Spleen (tissue), 7 donors: ENCODE measurements at regions not wholly inside any gene's neighbourhood (a gene's known extent, or its start where the extent isn't known, plus 50 kb on each side); places are given as distances from the start of the nearest gene placed in this dataset.
"Not testable (repeated sequence)": the region's sequence is repeated elsewhere in the genome, so short reads cannot be mapped to it uniquely, and the experiment has no call there.

ENCODE experiments used
- POLR2A ChIP-seq, 3 donors: fragments of 450-650 bp; IDR thresholded peaks; one replicate each; pipeline ENCODE4 v1.5.1; 2017; ENCODE audit warnings: antibody characterized with exemption in 3 of 3, mild to moderate bottlenecking in 1 of 3
- TF ChIP-seq, protein P1 (sequence below), 11 experiments: fragments of 200-600 bp in 7 of 11; fragments of 450-650 bp in 4 of 11; sonication (generic) in 4 of 11; IDR thresholded peaks in 8 of 11; conservative IDR thresholded peaks in 3 of 11; 1 replicate in 7 of 11; 2 replicates in 4 of 11; pipeline versions ENCODE4 v1.4.0 to v1.8.0; 2016 to 2021; ENCODE audit warnings: antibody characterized with exemption in 11 of 11, inconsistent platforms in 4 of 11, mild to moderate bottlenecking in 1 of 11
- donor health status: DM: no; HTN: no; CAD: no; lungs with moderate emphysema.
- donor health status: DM: no; HTN: no; CAD: no.
- donor health status: DM: no; HTN: no; CAD: no.

DNA sequence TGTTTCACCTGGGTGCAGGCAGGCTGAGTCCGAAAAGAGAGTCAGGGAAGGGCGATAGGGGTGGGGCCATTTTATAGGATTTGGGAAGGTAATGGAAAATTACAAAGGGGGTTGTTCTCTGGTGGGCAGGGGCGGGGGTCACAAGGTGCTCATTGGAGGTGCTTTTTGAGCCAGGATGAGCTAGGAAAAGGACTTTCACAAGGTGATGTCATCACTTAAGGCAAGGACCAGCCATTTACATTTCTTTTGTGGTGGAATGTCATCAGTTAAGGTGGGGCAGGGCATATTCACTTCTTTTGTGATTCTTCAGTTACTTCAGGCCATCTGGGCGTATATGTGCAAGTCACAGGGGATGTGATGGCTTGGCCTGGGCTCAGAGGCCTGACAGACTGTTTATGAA, 1040.0 kb downstream of the TAF11L14 start:
- TF ChIP-seq, protein P1, sequence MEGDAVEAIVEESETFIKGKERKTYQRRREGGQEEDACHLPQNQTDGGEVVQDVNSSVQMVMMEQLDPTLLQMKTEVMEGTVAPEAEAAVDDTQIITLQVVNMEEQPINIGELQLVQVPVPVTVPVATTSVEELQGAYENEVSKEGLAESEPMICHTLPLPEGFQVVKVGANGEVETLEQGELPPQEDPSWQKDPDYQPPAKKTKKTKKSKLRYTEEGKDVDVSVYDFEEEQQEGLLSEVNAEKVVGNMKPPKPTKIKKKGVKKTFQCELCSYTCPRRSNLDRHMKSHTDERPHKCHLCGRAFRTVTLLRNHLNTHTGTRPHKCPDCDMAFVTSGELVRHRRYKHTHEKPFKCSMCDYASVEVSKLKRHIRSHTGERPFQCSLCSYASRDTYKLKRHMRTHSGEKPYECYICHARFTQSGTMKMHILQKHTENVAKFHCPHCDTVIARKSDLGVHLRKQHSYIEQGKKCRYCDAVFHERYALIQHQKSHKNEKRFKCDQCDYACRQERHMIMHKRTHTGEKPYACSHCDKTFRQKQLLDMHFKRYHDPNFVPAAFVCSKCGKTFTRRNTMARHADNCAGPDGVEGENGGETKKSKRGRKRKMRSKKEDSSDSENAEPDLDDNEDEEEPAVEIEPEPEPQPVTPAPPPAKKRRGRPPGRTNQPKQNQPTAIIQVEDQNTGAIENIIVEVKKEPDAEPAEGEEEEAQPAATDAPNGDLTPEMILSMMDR (IDR thresholded peaks at IDR 0.05 in 8 of 11, conservative IDR thresholded peaks at IDR 0.05 in 3 of 11), result not testable (repeated sequence)
- TF ChIP-seq POLR2A (IDR thresholded peaks at IDR 0.05), result not testable (repeated sequence)
